H1 (cell line): ENCODE measurements at regions not wholly inside any gene's neighbourhood (a gene's known extent, or its start where the extent isn't known, plus 50 kb on each side); places are given as distances from the start of the nearest gene placed in this dataset.

Experiments
- BCL11A ChIP-seq, 2 experiments: IDR thresholded peaks; one replicate each; pipeline ENCODE4 v1.6.1; 2011; ENCODE audit warnings: low read depth in 2 of 2, low read length in 2 of 2, mild to moderate bottlenecking in 2 of 2
- EP300 ChIP-seq, 2 experiments: IDR thresholded peaks; 1 replicate in 1 of 2; 2 replicates in 1 of 2; pipeline ENCODE4 v1.6.1; 2011 to 2012; ENCODE audit warnings: low read depth in 2 of 2, low read length in 2 of 2, mild to moderate bottlenecking in 2 of 2, borderline replicate concordance in 1 of 2, inconsistent platforms in 1 of 2, moderate library complexity in 1 of 2
- HDAC2 ChIP-seq, 2 experiments: fragments of 300-600 bp in 1 of 2; sonication (generic) in 1 of 2; IDR thresholded peaks; 2 replicates each; pipeline ENCODE4 v1.6.1; 2011 to 2012; ENCODE audit warnings: low read depth in 2 of 2, low read length in 2 of 2, mild to moderate bottlenecking in 2 of 2, moderate library complexity in 2 of 2, borderline replicate concordance in 1 of 2, inconsistent platforms in 1 of 2
- POLR2A ChIP-seq, 2 experiments: IDR thresholded peaks; 1 replicate in 1 of 2; 2 replicates in 1 of 2; pipeline ENCODE4 v1.6.1; 2011; ENCODE audit warnings: low read depth in 2 of 2, low read length in 2 of 2, mild to moderate bottlenecking in 2 of 2; ENCODE audit errors: control extremely low read depth in 1 of 2
- POLR2AphosphoS5 ChIP-seq: IDR thresholded peaks from 2 replicates; pipeline ENCODE4 v1.6.1; 2011; ENCODE audit warnings: low read depth, low read length
- TF ChIP-seq, protein P1 (sequence below), 3 experiments: IDR thresholded peaks; 1 replicate in 2 of 3; 2 replicates in 1 of 3; pipeline versions ENCODE4 v1.5.1 to v1.6.1; 2011; ENCODE audit warnings: low read length in 3 of 3, mild to moderate bottlenecking in 3 of 3, inconsistent platforms in 2 of 3, low read depth in 1 of 3, moderate library complexity in 1 of 3; ENCODE audit not compliant: insufficient read depth in 1 of 3; ENCODE audit errors: control extremely low read depth in 1 of 3

DNA sequence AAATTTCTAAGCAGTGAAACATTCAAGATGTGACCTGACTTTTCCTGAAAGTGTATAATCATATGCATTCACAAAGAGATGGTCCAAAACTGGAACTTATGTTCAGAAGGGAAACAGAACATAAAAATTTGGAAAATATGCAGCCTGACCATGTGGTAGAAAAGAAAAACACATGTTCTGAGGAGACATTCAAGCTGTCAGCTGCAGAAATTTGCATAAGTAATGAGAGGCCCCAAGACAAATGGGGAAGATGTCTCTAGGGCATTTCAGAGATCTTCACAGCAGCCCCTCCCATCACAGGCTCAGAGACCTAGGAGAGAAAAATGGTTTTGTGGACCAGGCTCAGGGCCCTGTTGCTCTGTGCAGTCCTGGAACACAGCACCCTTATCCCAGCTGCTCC is 123.8 kb downstream of the RPIA start:
- TF ChIP-seq HDAC2 (IDR thresholded peaks at IDR 0.05; ENCODE audit: borderline replicate concordance in 1 of 2, low read depth in 2 of 2, low read length in 2 of 2): no peak
- TF ChIP-seq POLR2A (IDR thresholded peaks at IDR 0.05; ENCODE audit: control extremely low read depth in 1 of 2, low read depth in 2 of 2, low read length in 2 of 2): no peak
- TF ChIP-seq BCL11A (IDR thresholded peaks at IDR 0.05; ENCODE audit: low read depth in 2 of 2, low read length in 2 of 2): no peak
- TF ChIP-seq, protein P1, sequence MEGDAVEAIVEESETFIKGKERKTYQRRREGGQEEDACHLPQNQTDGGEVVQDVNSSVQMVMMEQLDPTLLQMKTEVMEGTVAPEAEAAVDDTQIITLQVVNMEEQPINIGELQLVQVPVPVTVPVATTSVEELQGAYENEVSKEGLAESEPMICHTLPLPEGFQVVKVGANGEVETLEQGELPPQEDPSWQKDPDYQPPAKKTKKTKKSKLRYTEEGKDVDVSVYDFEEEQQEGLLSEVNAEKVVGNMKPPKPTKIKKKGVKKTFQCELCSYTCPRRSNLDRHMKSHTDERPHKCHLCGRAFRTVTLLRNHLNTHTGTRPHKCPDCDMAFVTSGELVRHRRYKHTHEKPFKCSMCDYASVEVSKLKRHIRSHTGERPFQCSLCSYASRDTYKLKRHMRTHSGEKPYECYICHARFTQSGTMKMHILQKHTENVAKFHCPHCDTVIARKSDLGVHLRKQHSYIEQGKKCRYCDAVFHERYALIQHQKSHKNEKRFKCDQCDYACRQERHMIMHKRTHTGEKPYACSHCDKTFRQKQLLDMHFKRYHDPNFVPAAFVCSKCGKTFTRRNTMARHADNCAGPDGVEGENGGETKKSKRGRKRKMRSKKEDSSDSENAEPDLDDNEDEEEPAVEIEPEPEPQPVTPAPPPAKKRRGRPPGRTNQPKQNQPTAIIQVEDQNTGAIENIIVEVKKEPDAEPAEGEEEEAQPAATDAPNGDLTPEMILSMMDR (IDR thresholded peaks at IDR 0.05; ENCODE audit: control extremely low read depth in 1 of 3, insufficient read depth in 1 of 3, low read depth in 1 of 3, low read length in 3 of 3): no peak
- no peak for TF ChIP-seq EP300 (IDR thresholded peaks at IDR 0.05; ENCODE audit: borderline replicate concordance in 1 of 2, low read depth in 2 of 2, low read length in 2 of 2)
- TF ChIP-seq POLR2AphosphoS5: no peak
